ENCODE measurements at regions not wholly inside any gene's neighbourhood (a gene's known extent, or its start where the extent isn't known, plus 50 kb on each side); places are given as distances from the start of the nearest gene placed in this dataset.

DNA sequence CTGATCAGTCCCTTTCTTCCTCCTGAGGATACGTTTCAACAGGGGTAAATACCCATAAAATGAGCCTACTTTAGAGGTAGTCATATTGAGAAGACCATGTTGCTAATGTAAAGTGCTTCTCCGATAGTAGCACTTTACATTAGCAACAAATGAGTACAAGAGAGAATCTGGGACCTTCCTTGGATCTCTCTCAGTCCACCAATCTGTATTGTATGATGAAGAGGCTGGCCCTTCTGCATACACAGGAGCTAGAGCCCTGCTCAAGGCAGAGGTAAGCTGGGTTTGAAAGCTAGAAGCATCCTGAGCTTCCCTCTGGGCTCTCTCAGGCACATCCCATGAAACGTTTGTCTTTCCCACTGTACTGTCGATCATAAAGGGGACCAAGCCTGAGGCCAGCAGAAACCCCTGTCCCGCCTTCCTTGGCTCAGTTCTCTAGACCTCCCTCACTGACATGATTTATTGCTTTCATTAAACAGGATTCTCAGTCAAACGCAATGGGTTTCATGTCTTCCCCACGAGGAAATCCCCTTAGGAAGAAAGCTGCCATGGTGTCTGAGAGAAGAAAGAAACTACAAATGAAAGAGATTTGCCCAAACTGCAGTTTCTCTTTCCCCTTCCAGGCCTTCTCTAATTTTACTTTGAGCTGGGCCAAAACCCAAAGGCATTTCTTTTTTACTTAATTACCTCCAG, 62.8 kb upstream of the BCAR3 start:
- DNase-seq: no peak

- DNase-seq: no peak
Measured at GRCh38 chr1:93743465-93743864, 61.8 kb upstream of the BCAR3 start.

- DNase-seq: peak; percentile 69
Measured at GRCh38 chr1:93740601-93741031, 59.0 kb upstream of the BCAR3 start.

GRCh38 chr1:93740157-93740556, 58.5 kb upstream of the BCAR3 start:
- no peak for DNase-seq

GRCh38 chr1:93739472-93739871, 57.8 kb upstream of the BCAR3 start:
- no peak for DNase-seq

DNA sequence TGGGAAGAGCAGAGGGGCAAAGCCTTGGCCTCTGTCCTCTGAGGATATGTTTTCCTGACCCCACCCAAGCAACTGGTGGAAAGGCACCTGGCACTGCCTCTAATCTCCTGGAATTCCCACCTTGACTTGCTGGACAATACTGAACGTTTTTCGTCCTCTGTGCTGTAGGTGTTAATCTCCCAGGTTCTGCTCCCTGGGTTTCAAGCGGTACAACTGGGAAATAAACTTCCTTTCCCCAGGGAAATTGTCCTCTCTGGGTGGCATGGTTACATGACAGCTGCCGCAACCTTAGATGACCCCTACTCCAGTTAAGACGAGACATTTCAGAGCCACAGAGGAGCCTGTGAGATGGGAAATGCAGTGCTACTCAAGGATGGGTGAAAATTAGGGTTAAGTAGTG, 57.3 kb upstream of the BCAR3 start:
- no peak for DNase-seq

DNA sequence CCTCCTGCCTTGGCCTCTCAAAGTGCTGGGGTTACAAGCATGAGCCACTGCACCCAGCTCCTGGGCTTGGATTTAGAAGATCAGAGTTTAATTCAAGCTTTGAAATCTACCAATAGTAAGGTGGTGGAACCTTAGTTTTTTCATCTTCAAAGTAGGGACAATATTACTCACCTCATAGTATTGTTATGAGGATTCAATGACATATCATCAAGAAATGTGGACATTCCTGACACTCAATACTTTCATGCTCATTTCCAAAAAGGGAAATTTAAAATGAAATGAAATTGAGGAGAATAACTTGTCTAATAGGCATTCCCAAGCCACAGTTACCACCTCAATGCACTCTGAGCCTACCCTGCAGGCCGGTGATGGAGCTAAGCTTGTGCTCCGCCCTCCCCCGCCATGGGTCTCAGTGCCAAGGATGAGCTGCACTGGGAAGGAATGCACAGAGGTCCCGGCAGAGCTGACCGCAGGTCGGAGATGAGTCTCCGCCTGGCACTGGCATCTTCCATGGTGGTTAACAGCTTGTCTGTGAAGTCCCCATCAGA, 56.5 kb upstream of the BCAR3 start:
- DNase-seq: no peak

DNA sequence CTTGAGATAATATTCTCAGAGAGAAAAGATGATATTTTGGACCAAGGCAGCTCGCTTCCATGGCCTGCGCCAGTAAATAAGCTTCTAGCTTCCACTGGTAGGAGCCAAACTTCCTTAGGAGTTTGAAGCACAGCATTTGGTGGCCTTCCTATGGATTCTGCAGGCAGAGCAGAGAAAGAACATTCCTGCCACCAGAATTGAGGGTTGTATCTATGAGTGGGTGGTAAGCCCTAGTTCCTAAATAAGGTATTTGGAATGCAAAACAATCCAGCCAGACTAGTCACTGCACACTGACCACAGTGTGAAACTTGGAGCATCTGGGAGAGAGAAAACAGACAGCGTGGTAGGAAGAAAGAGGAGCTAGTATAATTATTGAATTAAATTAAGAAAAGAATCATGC, 54.1 kb upstream of the BCAR3 start:
- no peak for DNase-seq

- DNase-seq: no peak
Measured at GRCh38 chr1:93734999-93735398, 53.4 kb upstream of the BCAR3 start.

- no peak for DNase-seq
Measured at GRCh38 chr1:93733340-93733739, 51.7 kb upstream of the BCAR3 start.

GRCh38 chr1:93732514-93732913, 50.9 kb upstream of the BCAR3 start:
- DNase-seq: no peak
